GM18499 (cell line): ENCODE measurements at regions not wholly inside any gene's neighbourhood (a gene's known extent, or its start where the extent isn't known, plus 50 kb on each side); places are given as distances from the start of the nearest gene placed in this dataset.

Experiments used
- ATAC-seq: cut with Tn5 transposase; IDR thresholded peaks from one replicate; pipeline ENCODE4 v1.9.1; 2021; ENCODE audit warnings: moderate number of reproducible peaks; ENCODE audit not compliant: insufficient read depth, unreplicated experiment

DNA sequence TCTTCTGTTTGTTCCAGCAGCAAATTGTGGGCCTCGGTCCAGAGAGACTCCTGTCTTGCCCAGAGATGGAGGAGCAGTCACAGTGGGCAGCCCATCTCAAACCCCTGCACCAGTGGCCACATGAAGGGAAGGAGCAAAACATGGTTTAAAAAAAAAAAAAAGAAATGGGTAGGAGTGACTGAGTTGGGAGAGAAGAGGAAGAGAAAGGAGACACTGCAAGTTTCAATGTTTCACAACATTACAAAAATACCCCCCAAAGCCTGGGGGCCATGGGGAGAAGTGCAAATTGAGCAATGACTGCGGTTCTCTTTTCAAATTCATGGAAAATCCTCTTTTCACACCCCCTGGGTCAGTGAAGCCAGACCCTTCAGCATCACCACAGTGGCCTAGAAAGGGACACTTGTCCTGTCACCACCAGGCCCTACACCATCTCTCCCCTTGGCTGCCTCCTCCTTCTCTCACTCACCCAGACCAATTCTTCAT is 117.1 kb downstream of the ZFP36L2 start:
- ATAC-seq = no peak

GRCh38 chr2:43107679-43108078 is 118.7 kb downstream of the ZFP36L2 start:
- ATAC-seq = no peak

GRCh38 chr2:43106559-43107527 is 119.6 kb downstream of the ZFP36L2 start:
- no peak for ATAC-seq

DNA sequence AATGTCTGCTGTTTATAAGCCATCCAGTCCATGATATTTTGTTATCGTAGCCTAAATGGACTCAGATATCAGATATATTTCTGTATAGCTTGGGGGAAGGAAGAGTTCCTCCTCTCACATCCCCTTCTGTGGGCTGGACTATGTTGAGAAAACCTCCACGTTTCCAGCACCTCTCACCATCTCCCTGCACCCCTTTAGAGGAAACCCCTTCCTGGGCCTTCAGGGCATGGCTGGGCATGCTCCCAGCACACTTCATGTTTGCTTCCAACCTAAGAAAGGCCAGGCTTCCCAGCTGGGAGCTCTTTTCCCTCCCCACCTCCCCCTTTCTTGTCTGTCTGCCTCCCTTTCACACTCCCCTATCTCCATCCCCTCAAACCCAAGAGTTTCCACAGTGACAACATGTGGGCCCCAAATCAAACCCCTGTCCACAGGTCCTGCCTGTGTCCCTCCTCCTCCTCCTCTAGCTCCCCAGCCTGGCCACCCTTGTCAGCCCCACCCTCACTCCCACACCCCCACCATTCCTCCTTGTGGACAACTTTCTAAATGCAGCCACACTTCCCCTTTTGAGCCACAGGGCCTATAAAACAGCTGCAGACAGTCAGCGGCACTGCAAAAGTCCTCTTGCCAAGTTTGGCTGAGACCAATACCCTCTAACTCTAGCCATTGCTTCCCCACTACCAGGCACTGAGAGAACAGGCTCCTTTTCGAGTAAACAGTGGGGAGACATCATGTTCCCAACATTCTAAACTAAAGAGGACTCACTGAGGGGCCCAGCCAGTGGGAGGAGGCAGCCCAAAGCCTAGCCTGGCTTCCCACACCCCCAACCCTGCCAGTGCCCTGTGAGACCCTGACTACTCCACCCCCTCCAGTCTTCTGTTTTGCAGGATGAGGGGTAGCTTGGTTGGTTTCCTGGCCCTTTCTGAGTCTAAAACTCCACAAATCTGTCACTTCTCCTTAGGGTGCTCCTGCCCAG is 120.5 kb downstream of the ZFP36L2 start:
- ATAC-seq = no peak

- ATAC-seq = no peak
Observed at GRCh38 chr2:43104763-43105162, 121.6 kb downstream of the ZFP36L2 start.

DNA sequence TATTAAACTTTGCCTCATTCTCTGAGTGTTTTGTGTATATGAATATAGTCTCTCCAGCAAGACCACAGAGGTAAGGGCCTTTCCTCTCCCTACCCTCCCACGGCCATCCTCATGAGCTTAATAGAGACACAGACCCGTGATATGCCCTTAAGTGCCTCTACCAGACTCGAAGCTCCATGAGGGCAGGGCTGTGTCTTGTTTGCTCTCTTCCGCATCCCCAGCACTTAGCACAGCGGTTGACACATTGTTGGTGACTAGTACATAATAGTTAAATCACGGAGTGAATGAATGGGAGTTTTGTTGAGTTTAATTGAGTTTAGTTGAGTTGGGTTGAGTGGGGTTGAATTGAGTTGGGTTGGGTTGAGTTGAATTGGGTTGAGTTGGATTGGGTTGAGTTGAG is 122.3 kb downstream of the ZFP36L2 start:
- no peak for ATAC-seq

GRCh38 chr2:43103093-43103404 is 123.4 kb downstream of the ZFP36L2 start:
- ATAC-seq = no peak

- ATAC-seq = no peak
Observed at GRCh38 chr2:43102366-43103092, 123.9 kb downstream of the ZFP36L2 start.

DNA sequence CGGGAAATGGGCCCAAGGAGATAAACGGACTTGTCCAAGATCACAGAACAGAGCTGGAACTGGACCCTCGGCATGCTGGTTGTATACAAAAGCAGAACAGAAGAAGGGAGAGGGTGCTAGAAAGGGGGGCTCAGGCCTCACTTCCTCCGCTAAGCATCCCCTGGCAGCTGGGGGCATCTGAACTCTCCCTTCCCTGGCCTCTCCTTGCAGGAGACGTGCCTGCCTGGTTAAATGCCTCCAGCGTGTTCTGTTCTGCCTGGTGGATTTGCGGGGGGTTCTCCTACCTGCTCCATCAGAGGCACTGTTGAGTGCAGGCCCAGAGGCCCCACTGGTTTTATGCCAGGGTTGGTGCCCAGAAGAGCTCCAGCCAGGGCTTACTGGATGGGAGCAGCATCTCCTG is 124.7 kb downstream of the ZFP36L2 start:
- ATAC-seq = no peak

GRCh38 chr2:43100883-43101662 is 125.3 kb downstream of the ZFP36L2 start:
- ATAC-seq = no peak

GRCh38 chr2:43100362-43100882 is 126.0 kb downstream of the ZFP36L2 start:
- no peak for ATAC-seq

DNA sequence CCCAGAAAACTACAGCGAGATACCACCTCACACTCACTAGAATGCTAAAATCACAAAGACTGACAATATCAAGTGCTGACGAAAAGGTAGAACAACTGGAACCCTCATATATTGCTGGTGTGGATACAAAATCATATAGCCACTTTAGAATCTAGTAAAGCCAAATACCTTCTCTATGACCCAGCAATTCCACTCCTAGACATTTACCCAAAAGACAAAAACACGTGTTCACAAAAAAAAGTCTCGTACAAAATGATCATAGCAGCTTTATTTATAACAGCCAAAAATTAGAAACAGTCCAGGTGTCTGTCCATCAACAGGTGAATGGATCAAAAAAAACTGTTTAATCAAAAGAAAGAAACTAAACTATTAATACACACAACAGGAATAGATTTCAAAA is 126.6 kb downstream of the ZFP36L2 start:
- ATAC-seq = no peak

GRCh38 chr2:43098539-43098938 is 127.9 kb downstream of the ZFP36L2 start:
- ATAC-seq = no peak

DNA sequence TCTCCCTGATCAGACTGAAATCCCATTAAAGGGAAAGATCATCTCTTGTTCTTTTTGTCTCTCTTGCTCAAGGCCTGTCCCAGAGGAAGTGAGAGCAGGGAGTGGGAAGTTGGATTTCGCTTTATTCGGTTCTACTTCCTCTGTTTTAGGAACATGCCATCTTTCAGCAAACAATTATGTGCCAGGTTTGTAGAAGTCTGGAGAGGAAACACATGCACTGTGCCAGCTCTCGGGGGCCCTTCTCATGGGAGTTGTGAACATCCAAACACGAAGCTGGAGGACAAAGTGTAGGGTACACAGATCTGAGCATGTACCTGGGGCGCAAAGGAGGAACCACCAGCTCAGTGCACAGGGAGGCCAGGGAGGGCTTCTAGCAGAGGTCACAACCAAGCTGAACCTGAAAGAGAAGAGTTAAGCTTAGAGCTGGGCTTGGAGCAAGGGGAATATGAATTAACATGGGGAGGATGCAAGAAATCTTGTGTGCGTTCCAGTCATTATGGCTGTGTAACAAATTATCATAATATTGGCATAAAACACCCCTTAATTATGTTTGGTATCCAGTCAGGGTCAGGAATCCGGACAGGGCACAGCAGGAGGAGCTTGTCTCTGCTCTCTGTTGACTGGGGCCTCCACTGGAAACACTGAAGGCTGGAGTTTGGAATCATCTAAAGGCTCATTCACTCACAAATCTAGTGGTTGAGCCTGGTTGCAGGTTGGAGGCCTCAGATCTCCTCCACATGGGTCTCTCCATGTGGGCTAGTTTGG is 128.6 kb downstream of the ZFP36L2 start:
- ATAC-seq = no peak

- ATAC-seq = no peak
Observed at GRCh38 chr2:43095533-43096295, 130.7 kb downstream of the ZFP36L2 start.

DNA sequence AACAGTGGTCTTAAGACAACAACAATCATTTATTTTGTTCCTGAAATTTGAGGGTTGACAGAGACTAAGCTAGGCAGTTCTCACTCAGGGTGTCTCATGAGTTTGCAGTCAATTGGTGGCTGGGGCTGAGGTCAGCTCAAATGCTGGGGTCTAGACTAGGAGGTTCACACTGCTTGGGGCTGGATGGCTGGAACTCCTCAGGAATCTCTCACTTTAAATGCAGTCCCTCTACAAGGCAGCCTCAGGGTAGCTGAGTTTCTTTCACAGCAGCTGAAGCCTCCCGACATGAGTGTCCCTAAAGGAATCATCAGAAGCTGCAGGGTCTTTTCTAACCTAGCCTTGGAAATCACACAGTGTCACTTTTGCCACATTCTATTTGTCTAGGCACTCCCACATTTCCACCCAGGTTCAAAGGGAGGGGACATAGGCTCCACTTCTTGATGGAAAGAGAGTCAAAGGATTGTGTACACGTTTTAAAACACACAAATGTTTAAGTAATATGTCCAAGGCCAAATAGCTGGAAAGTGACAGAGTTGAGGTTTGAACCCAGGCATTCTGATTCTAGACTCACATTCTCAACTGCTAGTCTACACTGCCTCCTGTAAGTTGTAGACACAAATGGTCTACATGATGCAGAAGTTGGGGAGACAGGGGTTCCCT is 133.8 kb downstream of the ZFP36L2 start:
- ATAC-seq = no peak

DNA sequence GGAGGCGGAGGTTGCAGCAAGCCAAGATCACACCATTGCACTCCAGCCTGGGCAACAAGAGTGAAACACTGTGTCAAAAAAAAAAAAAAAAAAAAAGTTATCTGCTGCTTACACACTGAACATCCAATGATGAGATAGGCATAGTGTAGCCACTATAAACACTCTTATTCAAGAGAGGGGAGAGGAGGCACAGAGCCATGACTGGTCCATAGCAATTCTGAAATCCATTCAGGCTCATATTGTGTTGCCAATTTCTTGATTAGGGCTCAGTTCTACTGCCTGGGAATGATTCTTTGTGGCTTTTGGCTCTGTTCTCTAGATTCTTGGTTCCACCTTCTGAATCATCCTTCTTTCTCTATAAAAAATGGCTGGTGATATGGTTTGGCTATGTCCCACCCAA is 136.1 kb downstream of the ZFP36L2 start:
- ATAC-seq = no peak
